HG02763 (cell line): ENCODE measurements at regions not wholly inside any gene's neighbourhood (a gene's known extent, or its start where the extent isn't known, plus 50 kb on each side); places are given as distances from the start of the nearest gene placed in this dataset.

Experiments used
- ATAC-seq: cut with Tn5 transposase; IDR thresholded peaks from one replicate; pipeline ENCODE4 v1.9.1; 2021; ENCODE audit warnings: mild to moderate bottlenecking, moderate library complexity; ENCODE audit not compliant: unreplicated experiment

- no peak for ATAC-seq
Measured at GRCh38 chr22:49721211-49721763, 106.4 kb downstream of the BRD1 start.

GRCh38 chr22:49720279-49720959 is 107.3 kb downstream of the BRD1 start:
- ATAC-seq: no peak

- ATAC-seq: no peak
Measured at GRCh38 chr22:49719046-49719445, 108.6 kb downstream of the BRD1 start.

GRCh38 chr22:49718396-49718795 is 109.3 kb downstream of the BRD1 start:
- ATAC-seq: no peak

GRCh38 chr22:49717322-49717919 is 110.3 kb downstream of the BRD1 start:
- ATAC-seq: no peak

- ATAC-seq: no peak
Measured at GRCh38 chr22:49716441-49716840, 111.2 kb downstream of the BRD1 start.

GRCh38 chr22:49715450-49715849 is 112.2 kb downstream of the BRD1 start:
- no peak for ATAC-seq

- ATAC-seq: no peak
Measured at GRCh38 chr22:49713003-49713402, 114.7 kb downstream of the BRD1 start.

GRCh38 chr22:49712195-49712791 is 115.4 kb downstream of the BRD1 start:
- no peak for ATAC-seq

- ATAC-seq: no peak
Measured at GRCh38 chr22:49710746-49711145, 116.9 kb downstream of the BRD1 start.

- no peak for ATAC-seq
Measured at GRCh38 chr22:49709464-49709863, 118.2 kb downstream of the BRD1 start.

GRCh38 chr22:49705972-49706352 is 121.7 kb downstream of the BRD1 start:
- no peak for ATAC-seq

- ATAC-seq: no peak
Measured at GRCh38 chr22:49705216-49705971, 122.3 kb downstream of the BRD1 start.

GRCh38 chr22:49704345-49705215 is 123.1 kb downstream of the BRD1 start:
- ATAC-seq: no peak

- ATAC-seq: no peak
Measured at GRCh38 chr22:49703990-49704344, 123.7 kb downstream of the BRD1 start.

GRCh38 chr22:49703505-49703904 is 124.2 kb downstream of the BRD1 start:
- ATAC-seq: no peak

GRCh38 chr22:49702068-49702397 is 125.6 kb downstream of the BRD1 start:
- ATAC-seq: no peak

- ATAC-seq: no peak
Measured at GRCh38 chr22:49701380-49702067, 126.1 kb downstream of the BRD1 start.

- no peak for ATAC-seq
Measured at GRCh38 chr22:49699928-49700498, 127.7 kb downstream of the BRD1 start.

GRCh38 chr22:49699476-49699875 is 128.2 kb downstream of the BRD1 start:
- no peak for ATAC-seq
